Neural crest cell (in vitro differentiated cells): ENCODE measurements at regions not wholly inside any gene's neighbourhood (a gene's known extent, or its start where the extent isn't known, plus 50 kb on each side); places are given as distances from the start of the nearest gene placed in this dataset.

Experiments
- DNase-seq: peaks from one replicate; pipeline ENCODE4 v3.0.0; 2021; ENCODE audit warnings: low read depth, mixed read lengths, low spot score
- H3K27ac Mint-ChIP-seq: one replicate; pipeline ENCODE4 v1.8.0; 2021; ENCODE audit warnings: mild to moderate bottlenecking, mixed read lengths; ENCODE audit not compliant: unreplicated experiment
- H3K27me3 Mint-ChIP-seq: 2 replicates; pipeline ENCODE4 v1.8.0; 2021; ENCODE audit warnings: low read depth, mild to moderate bottlenecking, mixed read lengths
- H3K36me3 Mint-ChIP-seq: 2 replicates; pipeline ENCODE4 v1.8.0; 2021; ENCODE audit warnings: low read depth, mild to moderate bottlenecking, mixed read lengths
- H3K4me1 Mint-ChIP-seq: 2 replicates; pipeline ENCODE4 v1.8.0; 2021; ENCODE audit warnings: mixed read lengths
- H3K4me3 Mint-ChIP-seq: one replicate; pipeline ENCODE4 v1.8.0; 2021; ENCODE audit warnings: mild to moderate bottlenecking, mixed read lengths
- H3K9me3 Mint-ChIP-seq: 2 replicates; pipeline ENCODE4 v1.8.0; 2021; ENCODE audit warnings: mixed read lengths
- TF ChIP-seq, protein P1 (sequence below): fragments of 200-600 bp; sonication (generic); conservative IDR thresholded peaks from 2 replicates; pipeline ENCODE4 v1.5.0; 2021; ENCODE audit warnings: antibody characterized with exemption, mild to moderate bottlenecking

DNA sequence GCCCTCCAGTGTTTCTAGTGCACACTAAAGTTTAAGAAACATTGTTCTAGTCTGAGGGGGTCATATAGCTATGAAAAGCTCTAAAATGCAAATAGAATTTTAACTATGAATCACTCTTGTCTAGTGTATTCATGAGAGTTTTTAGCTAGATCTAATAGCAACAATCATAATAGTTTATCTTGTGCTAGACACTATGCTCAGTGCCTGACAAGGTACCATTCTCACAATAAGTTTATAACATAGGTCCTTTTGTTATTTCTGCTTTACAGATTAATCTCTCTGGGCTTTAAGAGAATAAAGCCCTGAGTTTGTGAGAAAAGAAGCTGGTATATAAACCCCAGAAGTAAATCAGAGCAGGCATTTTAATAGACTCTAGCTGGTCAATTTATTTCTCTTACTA lies 2120.7 kb downstream of the MAT2B start:
- H3K4me1 Mint-ChIP-seq: peaks cover 19% of the 10 kb centered on the region
- TF ChIP-seq, protein P1, sequence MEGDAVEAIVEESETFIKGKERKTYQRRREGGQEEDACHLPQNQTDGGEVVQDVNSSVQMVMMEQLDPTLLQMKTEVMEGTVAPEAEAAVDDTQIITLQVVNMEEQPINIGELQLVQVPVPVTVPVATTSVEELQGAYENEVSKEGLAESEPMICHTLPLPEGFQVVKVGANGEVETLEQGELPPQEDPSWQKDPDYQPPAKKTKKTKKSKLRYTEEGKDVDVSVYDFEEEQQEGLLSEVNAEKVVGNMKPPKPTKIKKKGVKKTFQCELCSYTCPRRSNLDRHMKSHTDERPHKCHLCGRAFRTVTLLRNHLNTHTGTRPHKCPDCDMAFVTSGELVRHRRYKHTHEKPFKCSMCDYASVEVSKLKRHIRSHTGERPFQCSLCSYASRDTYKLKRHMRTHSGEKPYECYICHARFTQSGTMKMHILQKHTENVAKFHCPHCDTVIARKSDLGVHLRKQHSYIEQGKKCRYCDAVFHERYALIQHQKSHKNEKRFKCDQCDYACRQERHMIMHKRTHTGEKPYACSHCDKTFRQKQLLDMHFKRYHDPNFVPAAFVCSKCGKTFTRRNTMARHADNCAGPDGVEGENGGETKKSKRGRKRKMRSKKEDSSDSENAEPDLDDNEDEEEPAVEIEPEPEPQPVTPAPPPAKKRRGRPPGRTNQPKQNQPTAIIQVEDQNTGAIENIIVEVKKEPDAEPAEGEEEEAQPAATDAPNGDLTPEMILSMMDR: no peak
- H3K9me3 Mint-ChIP-seq: peaks cover 6% of the 10 kb centered on the region
- no peak for DNase-seq
- H3K27me3 Mint-ChIP-seq: no peaks in the 10 kb centered on the region
- no peak overlapping the region for H3K4me3 Mint-ChIP-seq
- no peak overlapping the region for H3K27ac Mint-ChIP-seq
- peaks cover 4% of the 10 kb centered on the region for H3K36me3 Mint-ChIP-seq

DNA sequence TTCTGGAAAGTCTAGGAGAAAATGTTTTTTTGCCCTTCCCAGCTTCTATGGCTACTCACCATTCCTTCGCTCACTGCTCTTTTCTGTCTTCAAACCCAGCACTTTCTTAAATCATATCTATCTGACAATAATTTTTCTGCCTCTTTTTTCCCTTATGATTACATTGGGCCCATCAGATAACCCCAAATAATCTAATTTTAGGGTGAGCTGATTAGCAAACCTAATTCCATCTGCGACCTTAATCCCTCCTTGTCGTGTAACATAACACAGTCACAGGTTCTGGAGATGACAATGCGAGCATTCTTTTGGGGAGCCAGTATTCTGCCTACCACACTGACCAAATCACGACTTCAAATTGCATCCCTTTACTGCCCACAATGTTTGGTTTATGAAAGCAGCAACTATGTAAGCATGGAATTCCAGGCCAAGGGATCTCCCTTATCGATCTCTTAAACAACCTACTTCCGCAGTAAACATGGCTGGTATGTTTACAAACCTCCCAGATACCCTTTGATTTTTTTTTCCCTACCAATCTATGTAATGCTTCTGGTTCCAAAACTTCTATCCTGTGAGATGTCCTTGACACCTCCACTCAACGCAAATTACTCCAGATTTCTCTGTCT lies 2122.2 kb downstream of the MAT2B start:
- no peak overlapping the region for H3K4me3 Mint-ChIP-seq
- peaks cover 4% of the 10 kb centered on the region for H3K9me3 Mint-ChIP-seq
- TF ChIP-seq, protein P1: no peak
- no peak overlapping the region for H3K27ac Mint-ChIP-seq
- peaks cover 26% of the 10 kb centered on the region for H3K4me1 Mint-ChIP-seq
- no peaks in the 10 kb centered on the region for H3K27me3 Mint-ChIP-seq
- peaks cover 4% of the 10 kb centered on the region for H3K36me3 Mint-ChIP-seq
- no peak for DNase-seq

DNA sequence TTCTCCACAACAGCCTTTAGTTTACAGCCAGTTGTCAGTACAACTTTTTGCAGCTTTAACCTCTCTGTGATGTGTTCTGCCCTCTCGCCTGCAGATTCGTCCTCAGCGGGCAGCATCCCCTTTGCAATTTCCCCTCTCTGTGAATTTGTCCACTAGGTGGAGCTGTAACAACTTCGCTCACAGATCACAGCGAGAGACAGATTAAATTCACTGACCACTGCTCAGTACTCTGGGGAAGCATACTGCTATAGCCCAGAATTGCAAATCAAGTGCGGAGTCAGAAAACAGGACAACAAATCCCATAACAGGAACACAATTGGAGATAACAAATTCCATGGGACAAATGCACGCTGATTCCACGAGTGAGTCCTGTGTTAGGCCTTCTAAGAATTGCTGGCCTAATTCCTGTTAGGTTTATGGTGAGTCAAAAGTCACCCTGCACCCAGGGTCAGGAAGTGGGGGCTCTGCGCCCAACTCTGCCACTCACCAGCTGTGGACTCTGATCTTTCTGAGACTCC lies 2124.9 kb downstream of the MAT2B start:
- Mint-ChIP-seq H3K27me3 (no peaks in the 10 kb centered on the region), H3K4me3 (no peak overlapping the region), H3K27ac (no peak overlapping the region), H3K9me3 (peaks cover 4% of the 10 kb centered on the region), H3K36me3 (peaks cover 4% of the 10 kb centered on the region), H3K4me1 (peaks cover 22% of the 10 kb centered on the region)
- DNase-seq: peak; percentile 60
- TF ChIP-seq, protein P1: peak; percentile 90

DNA sequence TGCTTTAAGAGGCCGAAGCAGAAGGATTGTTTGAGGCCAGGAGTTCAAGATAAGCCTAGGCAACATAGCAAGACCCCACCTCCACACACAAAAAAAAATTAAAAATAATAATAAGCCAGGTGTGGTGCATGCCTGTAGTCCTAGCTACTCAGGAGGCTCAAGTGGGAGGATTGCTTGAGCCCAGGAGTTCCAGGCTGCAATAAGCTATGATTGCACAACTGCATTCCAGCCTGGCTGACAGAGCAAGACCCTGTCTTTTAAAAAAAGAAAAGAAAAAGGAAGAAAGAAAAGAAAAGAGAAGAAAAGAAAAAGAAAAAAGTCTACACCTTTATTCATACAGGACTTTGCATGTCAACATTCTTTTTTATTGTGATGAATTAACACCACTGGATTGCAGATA lies 2125.8 kb downstream of the MAT2B start:
- TF ChIP-seq, protein P1: no peak
- Mint-ChIP-seq H3K27ac (no peak overlapping the region), H3K27me3 (no peaks in the 10 kb centered on the region), H3K4me1 (peaks cover 22% of the 10 kb centered on the region), H3K9me3 (peaks cover 4% of the 10 kb centered on the region), H3K4me3 (no peak overlapping the region), H3K36me3 (peaks cover 4% of the 10 kb centered on the region)
- DNase-seq: no peak

DNA sequence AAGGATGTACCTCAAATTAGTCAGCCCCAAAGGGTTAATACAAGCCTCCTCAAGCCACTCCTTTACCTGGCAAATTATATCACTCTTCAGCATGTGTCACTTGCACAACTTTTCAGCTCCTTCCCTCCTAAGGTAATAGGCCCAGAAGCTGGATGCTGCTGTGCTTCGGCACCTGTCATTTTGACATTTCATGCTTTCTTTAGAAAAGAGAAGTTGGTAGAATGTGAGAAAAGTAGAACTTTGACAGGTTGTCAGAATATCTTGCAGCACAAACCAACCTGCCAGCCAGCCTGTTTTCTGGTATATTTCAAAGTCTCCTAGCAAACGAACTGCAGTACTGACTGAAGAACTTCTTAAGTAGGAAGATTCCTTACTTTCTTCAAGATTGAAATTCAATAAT lies 2136.9 kb downstream of the MAT2B start:
- H3K27me3 Mint-ChIP-seq: no peaks in the 10 kb centered on the region
- no peak overlapping the region for H3K4me3 Mint-ChIP-seq
- TF ChIP-seq, protein P1: no peak
- H3K9me3 Mint-ChIP-seq: peaks cover 10% of the 10 kb centered on the region
- H3K36me3 Mint-ChIP-seq: no peaks in the 10 kb centered on the region
- H3K4me1 Mint-ChIP-seq: no peaks in the 10 kb centered on the region
- H3K27ac Mint-ChIP-seq: no peak overlapping the region
- no peak for DNase-seq
